Mammary epithelial cell (primary cell): ENCODE measurements at regions not wholly inside any gene's neighbourhood (a gene's known extent, or its start where the extent isn't known, plus 50 kb on each side); places are given as distances from the start of the nearest gene placed in this dataset.

ENCODE experiments used
- EZH2 ChIP-seq: IDR thresholded peaks from 2 replicates; pipeline ENCODE4 v1.6.1; 2012; ENCODE audit warnings: low read length, inconsistent platforms, borderline replicate concordance
- TF ChIP-seq, protein P1 (sequence below), 2 donors: IDR thresholded peaks in 1 of 2; conservative IDR thresholded peaks in 1 of 2; 2 replicates each; pipeline ENCODE4 v1.5.1; 2011 to 2012; ENCODE audit warnings: inconsistent platforms in 2 of 2, low read length in 2 of 2, mild to moderate bottlenecking in 2 of 2, control low read depth in 1 of 2, low read depth in 1 of 2; ENCODE audit not compliant: insufficient read depth in 1 of 2; ENCODE audit errors: extremely low read depth in 1 of 2

- TF ChIP-seq, protein P1, sequence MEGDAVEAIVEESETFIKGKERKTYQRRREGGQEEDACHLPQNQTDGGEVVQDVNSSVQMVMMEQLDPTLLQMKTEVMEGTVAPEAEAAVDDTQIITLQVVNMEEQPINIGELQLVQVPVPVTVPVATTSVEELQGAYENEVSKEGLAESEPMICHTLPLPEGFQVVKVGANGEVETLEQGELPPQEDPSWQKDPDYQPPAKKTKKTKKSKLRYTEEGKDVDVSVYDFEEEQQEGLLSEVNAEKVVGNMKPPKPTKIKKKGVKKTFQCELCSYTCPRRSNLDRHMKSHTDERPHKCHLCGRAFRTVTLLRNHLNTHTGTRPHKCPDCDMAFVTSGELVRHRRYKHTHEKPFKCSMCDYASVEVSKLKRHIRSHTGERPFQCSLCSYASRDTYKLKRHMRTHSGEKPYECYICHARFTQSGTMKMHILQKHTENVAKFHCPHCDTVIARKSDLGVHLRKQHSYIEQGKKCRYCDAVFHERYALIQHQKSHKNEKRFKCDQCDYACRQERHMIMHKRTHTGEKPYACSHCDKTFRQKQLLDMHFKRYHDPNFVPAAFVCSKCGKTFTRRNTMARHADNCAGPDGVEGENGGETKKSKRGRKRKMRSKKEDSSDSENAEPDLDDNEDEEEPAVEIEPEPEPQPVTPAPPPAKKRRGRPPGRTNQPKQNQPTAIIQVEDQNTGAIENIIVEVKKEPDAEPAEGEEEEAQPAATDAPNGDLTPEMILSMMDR (conservative IDR thresholded peaks at IDR 0.05 in 1 of 2, IDR thresholded peaks at IDR 0.05 in 1 of 2; ENCODE audit: extremely low read depth in 1 of 2, insufficient read depth in 1 of 2, low read depth in 1 of 2, low read length in 2 of 2) = no peak
- no peak for TF ChIP-seq EZH2
Observed at GRCh38 chr9:88870627-88871026, 120.6 kb upstream of the S1PR3 start.
